SK-N-SH (cell line): ENCODE measurements at regions not wholly inside any gene's neighbourhood (a gene's known extent, or its start where the extent isn't known, plus 50 kb on each side); places are given as distances from the start of the nearest gene placed in this dataset.

Source experiments
- CTCF ChIA-PET: fragments of 300-600, 350-600 bp; formaldehyde crosslinking; extraction: SDS; loops from one replicate; lab custom pipeline; 2021; lab: Yijun Ruan, JAX
- POLR2A ChIA-PET: fragments of 350-600 bp; sonication (Branson Sonifier 250); formaldehyde crosslinking; extraction: SDS; loops from one replicate; lab custom pipeline; 2020; ENCODE audit warnings: antibody characterized with exemption, inconsistent platforms; lab: Yijun Ruan, JAX
- DNase-seq: peaks from one replicate; pipeline ENCODE4 v3.0.0; 2012
- H2AFZ ChIP-seq: fragments of 200-600 bp; sonication (generic); 2 replicates; pipeline ENCODE4 v1.8.1; 2016; ENCODE audit warnings: antibody characterized with exemption, mild to moderate bottlenecking, low read depth
- H3F3A ChIP-seq: fragments of 200-600 bp; sonication (generic); replicated peaks from 2 replicates; pipeline ENCODE3; 2016; ENCODE audit warnings: antibody characterized with exemption, mild to moderate bottlenecking; ENCODE audit not compliant: insufficient read depth
- H3K27ac ChIP-seq, 2 experiments: fragments of 200-500 bp in 1 of 2; fragments of 200-600 bp in 1 of 2; sonication (Bioruptor generic) in 1 of 2; sonication (generic), shearing (Covaris generic) in 1 of 2; 2 replicates each; pipeline versions ENCODE4 v1.5.1 to v1.6.1; 2014 to 2016; ENCODE audit warnings: low read depth in 2 of 2, inconsistent platforms in 1 of 2, low read length in 1 of 2, mild to moderate bottlenecking in 1 of 2, mixed read lengths in 1 of 2
- H3K27me3 ChIP-seq: fragments of 200-600 bp; sonication (generic), shearing (Covaris generic); 2 replicates; pipeline ENCODE4 v1.6.1; 2016; ENCODE audit warnings: mixed run types; ENCODE audit not compliant: insufficient read depth
- H3K36me3 ChIP-seq, 2 experiments: fragments of 200-500 bp in 1 of 2; fragments of 200-600 bp in 1 of 2; sonication (Bioruptor generic) in 1 of 2; sonication (generic) in 1 of 2; replicated peaks in 1 of 2; 2 replicates each; pipeline versions ENCODE3 to v1.5.1; 2014 to 2016; ENCODE audit warnings: low read length in 1 of 2, mild to moderate bottlenecking in 1 of 2; ENCODE audit not compliant: insufficient read depth in 2 of 2, control insufficient read depth in 1 of 2
- H3K4me1 ChIP-seq, 2 experiments: fragments of 200-500 bp in 1 of 2; fragments of 200-600 bp in 1 of 2; sonication (Bioruptor generic) in 1 of 2; sonication (generic), shearing (Covaris generic) in 1 of 2; 2 replicates each; pipeline versions ENCODE4 v1.5.1 to v1.6.1; 2014 to 2016; ENCODE audit warnings: low read depth in 1 of 2, low read length in 1 of 2, mixed run types in 1 of 2; ENCODE audit not compliant: insufficient read depth in 2 of 2, control insufficient read depth in 1 of 2
- H3K4me2 ChIP-seq: fragments of 200-600 bp; sonication (generic), shearing (Covaris generic); 2 replicates; pipeline ENCODE4 v1.6.1; 2017; ENCODE audit warnings: mixed run types
- H3K4me3 ChIP-seq, 2 experiments: fragments of 200-500 bp in 1 of 2; fragments of 200-600 bp in 1 of 2; sonication (Bioruptor generic) in 1 of 2; sonication (generic), shearing (Covaris generic) in 1 of 2; 2 replicates each; pipeline versions ENCODE4 v1.5.1 to v1.8.1; 2014 to 2016; ENCODE audit warnings: low read depth in 2 of 2, inconsistent platforms in 1 of 2, low read length in 1 of 2, mild to moderate bottlenecking in 1 of 2, mixed read lengths in 1 of 2, moderate library complexity in 1 of 2
- H3K79me2 ChIP-seq: fragments of 200-600 bp; sonication (generic); 2 replicates; pipeline ENCODE4 v1.8.1; 2017; ENCODE audit warnings: mild to moderate bottlenecking; ENCODE audit not compliant: insufficient read depth
- H3K9ac ChIP-seq: fragments of 200-600 bp; sonication (generic); 2 replicates; pipeline ENCODE4 v1.6.1; 2017; ENCODE audit warnings: mixed run types
- H3K9me2 ChIP-seq: fragments of 200-600 bp; sonication (generic); 2 replicates; pipeline ENCODE4 v1.6.1; 2017; ENCODE audit warnings: mixed run types
- H3K9me3 ChIP-seq: fragments of 200-600 bp; sonication (generic); 2 replicates; pipeline ENCODE4 v1.6.1; 2017; ENCODE audit warnings: mixed run types, mild to moderate bottlenecking, moderate library complexity
- H4K20me1 ChIP-seq: fragments of 200-600 bp; sonication (generic); 2 replicates; pipeline ENCODE4 v1.6.1; 2017; ENCODE audit warnings: mild to moderate bottlenecking, mixed run types; ENCODE audit not compliant: insufficient read depth
- FOSL2 ChIP-seq: IDR thresholded peaks from 2 replicates; pipeline ENCODE4 v1.4.0; 2012; ENCODE audit warnings: low read depth, mild to moderate bottlenecking, moderate library complexity, borderline replicate concordance
- FOXM1 ChIP-seq: IDR thresholded peaks from 2 replicates; pipeline ENCODE4 v1.4.0; 2012; ENCODE audit warnings: low read depth, mild to moderate bottlenecking
- MXI1 ChIP-seq: IDR thresholded peaks from 2 replicates; pipeline ENCODE4 v1.6.1; 2012; ENCODE audit warnings: mild to moderate bottlenecking, low read depth, low read length, improper control_type of control experiment
- POLR2AphosphoS5 ChIP-seq: IDR thresholded peaks from 2 replicates; pipeline ENCODE4 v1.6.1; 2012; ENCODE audit warnings: low read depth, low read length
- REST ChIP-seq: IDR thresholded peaks from 2 replicates; pipeline ENCODE4 v1.6.1; 2012; ENCODE audit warnings: mild to moderate bottlenecking, low read depth, low read length, moderate library complexity
- RFX5 ChIP-seq: IDR thresholded peaks from 2 replicates; pipeline ENCODE4 v1.6.1; 2012; ENCODE audit warnings: mild to moderate bottlenecking, improper control_type of control experiment, low read length
- SMC3 ChIP-seq: IDR thresholded peaks from 2 replicates; pipeline ENCODE4 v1.6.1; 2012; ENCODE audit warnings: low read depth, low read length, improper control_type of control experiment
- TCF12 ChIP-seq: IDR thresholded peaks from 2 replicates; pipeline ENCODE4 v1.4.0; 2012
- WGBS: methylation state at CpG from one replicate; pipeline ENCODE4 v1.1.6; 2017; ENCODE audit warnings: low lambda C conversion rate; 5-methylcytosine and 5-hydroxymethylcytosine counted together
- TF ChIP-seq, protein P1 (sequence below): IDR thresholded peaks from 2 replicates; pipeline ENCODE4 v1.4.0; 2012; ENCODE audit warnings: low read depth, borderline replicate concordance
- TF ChIP-seq, protein P2 (sequence below): fragments of 150-350 bp; IDR thresholded peaks from 2 replicates; pipeline ENCODE4 v1.6.1; 2016; ENCODE audit warnings: mild to moderate bottlenecking, low read depth, low read length

- Histone ChIP-seq H4K20me1 (no peaks in the 10 kb centered on the region), H3K4me1 (no peaks in the 10 kb centered on the region), H3K9me3 (no peaks in the 10 kb centered on the region), H2AFZ (no peak overlapping the region), H3K27ac (no peak overlapping the region), H3F3A (no peaks in the 10 kb centered on the region), H3K79me2 (no peaks in the 10 kb centered on the region), H3K9me2 (no peaks in the 10 kb centered on the region), H3K4me3 (no peak overlapping the region), H3K36me3 (no peaks in the 10 kb centered on the region), H3K9ac (no peak overlapping the region), H3K4me2 (no peak overlapping the region), H3K27me3 (no peaks in the 10 kb centered on the region)
- ChIA-PET POLR2A (no interaction called here), CTCF (no interaction called here)
- TF ChIP-seq FOSL2 (no peak), TCF12 (no peak), RFX5 (no peak)
- TF ChIP-seq, protein P1, sequence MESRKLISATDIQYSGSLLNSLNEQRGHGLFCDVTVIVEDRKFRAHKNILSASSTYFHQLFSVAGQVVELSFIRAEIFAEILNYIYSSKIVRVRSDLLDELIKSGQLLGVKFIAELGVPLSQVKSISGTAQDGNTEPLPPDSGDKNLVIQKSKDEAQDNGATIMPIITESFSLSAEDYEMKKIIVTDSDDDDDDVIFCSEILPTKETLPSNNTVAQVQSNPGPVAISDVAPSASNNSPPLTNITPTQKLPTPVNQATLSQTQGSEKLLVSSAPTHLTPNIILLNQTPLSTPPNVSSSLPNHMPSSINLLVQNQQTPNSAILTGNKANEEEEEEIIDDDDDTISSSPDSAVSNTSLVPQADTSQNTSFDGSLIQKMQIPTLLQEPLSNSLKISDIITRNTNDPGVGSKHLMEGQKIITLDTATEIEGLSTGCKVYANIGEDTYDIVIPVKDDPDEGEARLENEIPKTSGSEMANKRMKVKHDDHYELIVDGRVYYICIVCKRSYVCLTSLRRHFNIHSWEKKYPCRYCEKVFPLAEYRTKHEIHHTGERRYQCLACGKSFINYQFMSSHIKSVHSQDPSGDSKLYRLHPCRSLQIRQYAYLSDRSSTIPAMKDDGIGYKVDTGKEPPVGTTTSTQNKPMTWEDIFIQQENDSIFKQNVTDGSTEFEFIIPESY, result no peak
- 54% methylated on average over 3 of the region's 3 CpGs for WGBS
- DNase-seq, result no peak
Measured at GRCh38 chr3:94609908-94610307, 547.0 kb downstream of the NSUN3 start.

GRCh38 chr3:94611596-94611995 is 548.7 kb downstream of the NSUN3 start:
- no peak for TF ChIP-seq TCF12
- TF ChIP-seq MXI1, result no peak
- TF ChIP-seq FOXM1, result no peak
- no peak for TF ChIP-seq POLR2AphosphoS5
- TF ChIP-seq SMC3, result no peak
- no peak for TF ChIP-seq REST
- TF ChIP-seq, protein P2, sequence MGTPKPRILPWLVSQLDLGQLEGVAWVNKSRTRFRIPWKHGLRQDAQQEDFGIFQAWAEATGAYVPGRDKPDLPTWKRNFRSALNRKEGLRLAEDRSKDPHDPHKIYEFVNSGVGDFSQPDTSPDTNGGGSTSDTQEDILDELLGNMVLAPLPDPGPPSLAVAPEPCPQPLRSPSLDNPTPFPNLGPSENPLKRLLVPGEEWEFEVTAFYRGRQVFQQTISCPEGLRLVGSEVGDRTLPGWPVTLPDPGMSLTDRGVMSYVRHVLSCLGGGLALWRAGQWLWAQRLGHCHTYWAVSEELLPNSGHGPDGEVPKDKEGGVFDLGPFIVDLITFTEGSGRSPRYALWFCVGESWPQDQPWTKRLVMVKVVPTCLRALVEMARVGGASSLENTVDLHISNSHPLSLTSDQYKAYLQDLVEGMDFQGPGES, result no peak
- Histone ChIP-seq H3F3A (no peaks in the 10 kb centered on the region), H3K9me3 (no peaks in the 10 kb centered on the region), H3K4me3 (no peak overlapping the region), H3K27ac (no peak overlapping the region), H3K9me2 (no peaks in the 10 kb centered on the region), H3K9ac (no peak overlapping the region), H3K79me2 (no peaks in the 10 kb centered on the region), H2AFZ (no peak overlapping the region), H4K20me1 (no peaks in the 10 kb centered on the region), H3K4me1 (no peaks in the 10 kb centered on the region), H3K27me3 (no peaks in the 10 kb centered on the region), H3K36me3 (no peaks in the 10 kb centered on the region), H3K4me2 (no peak overlapping the region)
- ChIA-PET CTCF (no interaction called here), POLR2A (no interaction called here)
- 35% methylated on average over 5 of the region's 5 CpGs for WGBS
- DNase-seq, result no peak
